Renal cortical epithelial cell (primary cell): ENCODE measurements at regions not wholly inside any gene's neighbourhood (a gene's known extent, or its start where the extent isn't known, plus 50 kb on each side); places are given as distances from the start of the nearest gene placed in this dataset.
"Not testable (repeated sequence)": the region's sequence is repeated elsewhere in the genome, so short reads cannot be mapped to it uniquely, and the experiment has no call there.

Experiments
- DNase-seq: peaks from one replicate; pipeline ENCODE4 v3.0.0-alpha.2; 2011; ENCODE audit warnings: low read depth

DNA sequence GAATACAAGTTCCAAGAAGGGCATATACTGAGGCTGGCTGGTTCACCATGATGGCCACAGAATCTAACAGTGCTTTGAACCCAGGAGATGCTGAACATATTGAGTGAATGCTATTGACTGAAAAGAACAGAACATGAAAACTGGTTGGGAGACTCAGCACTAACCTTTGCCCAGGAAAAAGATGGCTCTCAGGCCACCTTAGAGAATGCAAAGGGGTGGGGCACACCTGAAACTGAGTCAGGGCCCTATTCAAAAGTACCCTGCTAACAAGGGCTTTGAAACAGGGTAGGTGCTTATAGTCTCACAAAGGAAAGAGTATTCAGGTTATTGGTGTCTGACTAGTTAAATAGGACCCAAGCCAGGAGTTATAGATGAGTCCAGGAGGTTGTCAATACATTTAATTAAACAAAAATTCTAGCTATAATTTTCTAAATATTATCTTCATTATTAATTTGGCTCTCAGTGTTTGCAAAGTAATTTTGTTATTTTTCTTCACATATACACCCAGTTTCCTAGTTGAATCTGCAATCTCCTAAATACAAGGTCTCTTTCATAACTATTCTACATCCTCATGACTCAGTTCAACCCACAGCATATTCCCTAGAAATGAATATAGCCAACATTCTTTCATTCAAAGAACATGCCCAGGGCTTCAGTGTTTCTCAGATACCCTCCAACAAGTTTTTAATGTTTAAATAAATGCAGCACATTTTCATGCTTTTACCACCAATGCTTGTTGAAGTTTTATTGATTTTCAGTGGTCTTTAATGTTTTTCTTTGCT, 144.2 kb upstream of the RAPGEF2 start:
- no peak for DNase-seq

DNA sequence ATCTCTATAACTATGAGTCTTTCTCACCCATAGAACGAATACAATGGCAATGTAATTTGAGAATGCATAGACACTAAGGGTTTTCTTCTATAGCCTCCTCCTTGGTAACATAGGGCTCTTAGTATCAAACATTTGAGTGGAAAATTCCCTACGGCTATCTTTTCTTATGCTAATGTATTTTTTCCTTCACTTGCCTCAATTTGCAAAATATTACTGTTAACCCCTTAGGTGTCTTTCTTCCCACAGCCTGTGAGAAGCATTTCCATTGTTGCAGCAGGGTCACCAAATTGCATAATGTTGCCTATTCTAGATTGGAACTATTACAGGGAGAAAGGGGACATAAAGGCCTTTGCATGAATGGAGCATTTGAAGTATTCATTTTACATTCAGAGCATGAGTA, 140.5 kb upstream of the RAPGEF2 start:
- no peak for DNase-seq

DNA sequence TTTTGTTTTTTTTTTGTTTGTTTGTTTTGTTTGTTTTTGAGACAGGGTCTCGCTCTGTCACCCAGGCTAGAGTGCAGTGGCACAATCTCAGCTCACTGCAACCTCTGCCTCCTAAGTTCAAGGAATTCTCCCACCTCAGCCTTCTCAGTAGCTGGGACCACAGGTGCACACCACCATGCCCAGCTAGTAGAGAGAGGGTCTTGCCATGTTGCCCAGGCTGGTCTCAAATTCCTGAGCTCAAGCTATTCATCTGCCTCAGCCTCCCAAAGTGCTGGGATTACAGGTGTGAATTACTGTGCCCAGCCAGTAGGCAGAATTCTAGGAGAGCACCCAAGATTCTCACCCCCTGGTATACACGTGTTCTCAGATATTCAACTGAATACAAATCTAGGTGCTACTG, 139.6 kb upstream of the RAPGEF2 start:
- DNase-seq, result not testable (repeated sequence)

DNA sequence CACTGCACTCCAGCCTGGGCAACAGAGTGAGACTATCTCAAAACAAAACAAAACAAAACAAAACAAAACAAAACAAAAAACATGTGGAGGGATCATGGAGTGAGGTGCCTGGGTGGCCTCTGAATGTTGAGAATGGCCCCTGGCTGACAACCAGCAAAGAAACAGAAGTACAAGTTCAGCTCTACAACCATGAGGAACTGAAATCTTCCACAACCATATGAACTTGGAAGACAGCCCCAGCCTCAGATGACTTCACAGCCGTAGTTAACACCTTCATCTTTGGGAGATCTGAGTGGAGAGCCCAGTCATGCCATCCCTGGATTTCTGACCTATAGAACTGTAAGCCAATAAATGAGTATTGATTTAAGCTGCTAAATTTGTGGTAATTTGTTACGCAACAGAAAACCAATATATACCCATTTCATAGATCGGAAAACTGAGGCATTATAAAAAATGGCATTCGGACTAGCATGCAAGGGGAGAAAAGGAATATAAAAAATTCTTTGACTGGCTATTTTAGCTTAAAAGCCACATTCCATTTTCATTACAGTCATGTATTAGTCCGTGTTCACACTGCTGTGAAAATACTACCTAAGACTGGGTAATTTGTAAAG, 138.7 kb upstream of the RAPGEF2 start:
- no peak for DNase-seq

DNA sequence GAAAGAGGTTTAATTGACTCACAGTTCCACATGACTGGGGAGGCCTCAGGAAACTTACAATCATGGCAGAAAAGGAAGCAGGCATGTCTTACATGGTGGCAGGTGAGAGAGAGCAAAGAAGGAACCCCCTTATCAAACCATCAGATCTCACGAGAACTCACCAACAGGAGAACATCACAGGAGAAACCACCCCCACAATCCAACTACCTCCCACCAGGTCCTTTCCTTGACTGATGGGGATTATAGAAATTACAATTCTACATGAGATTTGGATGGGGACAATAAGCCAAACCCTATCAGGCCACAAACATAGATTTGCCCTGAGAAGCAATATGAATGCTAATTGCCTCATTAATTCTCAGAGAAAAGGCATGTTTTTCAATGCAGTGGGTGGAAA, 138.2 kb upstream of the RAPGEF2 start:
- DNase-seq, result no peak

DNA sequence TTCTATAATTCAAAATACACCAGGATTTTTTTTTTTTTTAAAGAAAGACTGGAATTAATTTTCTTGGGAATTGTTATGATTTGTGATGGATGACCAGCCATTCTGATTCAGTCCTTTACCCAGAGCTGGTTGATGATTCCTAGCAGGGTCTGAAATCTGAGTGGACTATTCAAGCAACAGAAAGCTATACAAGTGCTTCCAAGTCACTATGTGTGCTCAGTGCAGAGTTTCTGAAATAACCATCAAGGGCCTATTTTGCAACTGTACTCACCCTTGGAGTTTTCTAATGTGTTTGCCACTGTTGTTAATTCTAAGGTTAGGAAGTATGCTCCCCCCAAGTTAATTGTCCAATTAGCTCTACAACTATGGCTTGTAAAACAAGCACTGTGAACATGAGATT, 137.7 kb upstream of the RAPGEF2 start:
- DNase-seq, result peak; percentile 44

DNA sequence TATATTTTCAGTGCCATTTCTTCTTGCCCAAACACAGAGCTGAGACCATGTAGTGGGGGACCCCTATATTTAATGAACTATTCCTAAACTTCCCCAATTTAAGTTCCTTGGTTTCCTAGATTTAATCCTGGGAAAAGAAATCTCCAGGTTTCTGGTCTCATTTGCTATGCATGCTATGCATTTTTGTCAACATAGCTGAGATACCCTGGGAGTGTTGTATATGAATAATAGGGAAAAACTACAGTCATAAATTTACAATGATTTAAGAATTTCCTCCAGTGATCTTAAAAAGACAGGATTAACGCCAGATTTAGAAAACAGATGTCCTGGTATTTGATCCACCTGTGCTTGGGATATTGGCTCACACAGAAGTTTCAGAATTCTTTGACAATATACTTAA, 136.8 kb upstream of the RAPGEF2 start:
- no peak for DNase-seq

DNA sequence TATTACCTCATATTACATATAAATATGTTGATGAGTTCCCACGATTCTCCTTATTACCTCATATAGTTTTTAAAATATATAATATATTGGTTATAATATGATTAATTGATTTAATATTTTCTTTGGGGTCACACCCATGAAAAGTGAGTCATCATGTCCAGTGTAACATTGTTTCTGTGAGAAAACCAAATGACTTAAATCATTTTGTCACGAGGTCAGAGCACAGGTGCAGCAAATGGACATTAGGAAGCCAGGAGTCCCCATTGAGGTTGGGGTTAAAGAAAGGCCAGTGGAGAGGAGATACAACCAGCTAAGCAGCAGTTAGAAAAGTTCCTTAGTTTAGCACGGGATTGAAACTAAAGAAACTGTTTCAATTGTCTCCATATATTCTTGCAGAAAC, 133.9 kb upstream of the RAPGEF2 start:
- no peak for DNase-seq

DNA sequence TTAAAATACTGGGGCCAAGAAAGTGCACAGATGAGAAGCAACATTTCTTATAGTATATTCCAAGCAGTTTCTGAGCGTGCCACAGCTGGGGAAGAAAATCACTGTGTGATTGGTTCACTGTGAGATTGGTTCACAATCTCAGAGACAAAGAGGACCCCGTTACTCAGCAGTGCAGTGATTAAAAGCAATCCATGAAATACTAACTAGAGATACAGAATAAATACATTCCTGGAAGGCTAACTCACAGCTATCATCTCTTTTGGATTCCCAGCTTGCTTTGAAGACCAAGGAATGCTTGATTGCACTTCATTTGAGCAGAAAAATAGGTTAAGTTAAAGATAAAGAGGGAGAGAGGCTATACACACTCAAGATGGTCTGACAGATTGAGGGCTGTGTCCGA, 132.1 kb upstream of the RAPGEF2 start:
- no peak for DNase-seq

DNA sequence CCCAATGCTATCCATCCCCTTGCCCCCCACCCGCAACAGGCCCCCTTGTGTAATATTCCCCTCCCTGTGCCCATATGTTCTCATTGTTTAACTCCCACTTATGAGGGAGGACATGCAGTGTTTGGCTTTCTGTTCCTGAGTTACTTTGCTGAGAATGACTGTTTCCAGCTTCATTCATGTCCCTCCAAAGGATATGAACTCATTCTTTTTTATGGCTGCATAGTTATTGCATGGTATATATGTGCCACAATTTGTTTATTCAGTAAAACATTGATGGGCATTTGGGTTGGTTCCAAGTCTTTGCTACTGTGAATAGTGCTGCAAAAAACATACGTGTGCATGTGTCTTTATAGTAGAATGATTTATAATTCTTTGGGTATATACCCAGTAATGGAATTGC, 128.4 kb upstream of the RAPGEF2 start:
- DNase-seq, result not testable (repeated sequence)

DNA sequence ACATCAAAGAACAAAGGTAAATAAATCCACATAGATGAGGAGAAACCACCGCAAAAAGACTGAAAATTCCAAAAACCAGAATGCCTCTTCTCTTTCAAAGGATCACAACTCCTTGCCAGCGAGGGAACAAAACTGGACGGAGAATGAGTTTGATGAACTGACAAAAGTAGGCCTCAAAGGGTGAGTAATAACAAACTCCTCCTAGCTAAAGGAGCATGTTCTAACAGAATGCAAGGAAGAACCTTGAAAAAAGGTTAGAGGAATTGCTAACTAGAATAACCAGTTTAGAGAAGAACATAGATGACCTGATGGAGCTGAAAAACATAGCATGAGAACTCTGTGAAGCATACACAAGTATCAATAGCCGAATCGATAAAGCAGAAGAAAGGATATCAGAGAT, 122.2 kb upstream of the RAPGEF2 start:
- not testable (repeated sequence) for DNase-seq

DNA sequence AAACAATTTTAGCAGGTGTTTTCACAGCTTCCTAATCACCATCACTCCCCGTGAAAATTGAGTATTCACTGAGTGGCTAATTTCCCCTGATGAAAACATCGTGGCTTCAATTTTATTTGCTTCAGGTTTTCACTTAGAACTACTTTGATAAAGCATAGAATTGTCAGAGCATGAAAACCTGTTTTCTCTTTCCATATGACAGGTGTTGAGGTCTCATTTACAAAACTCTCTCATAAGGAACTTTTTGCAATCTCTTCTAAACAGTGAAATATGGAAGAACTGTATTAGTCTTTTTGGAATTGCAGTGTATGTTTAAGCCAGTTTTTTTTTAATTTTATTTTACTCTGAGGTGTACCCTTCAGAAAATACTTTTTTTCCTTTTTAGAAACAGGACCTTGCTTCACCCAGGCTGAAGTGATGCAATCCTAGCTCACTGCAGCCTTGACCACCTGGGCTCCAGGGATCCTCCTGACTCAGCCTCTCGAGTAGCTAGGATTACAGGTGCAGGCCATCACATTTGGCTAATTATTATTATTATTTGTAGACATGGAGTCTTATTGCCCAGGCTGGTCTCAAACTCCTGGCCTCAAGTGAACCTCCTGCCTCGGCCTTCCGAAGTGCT, 111.2 kb upstream of the RAPGEF2 start:
- no peak for DNase-seq

DNA sequence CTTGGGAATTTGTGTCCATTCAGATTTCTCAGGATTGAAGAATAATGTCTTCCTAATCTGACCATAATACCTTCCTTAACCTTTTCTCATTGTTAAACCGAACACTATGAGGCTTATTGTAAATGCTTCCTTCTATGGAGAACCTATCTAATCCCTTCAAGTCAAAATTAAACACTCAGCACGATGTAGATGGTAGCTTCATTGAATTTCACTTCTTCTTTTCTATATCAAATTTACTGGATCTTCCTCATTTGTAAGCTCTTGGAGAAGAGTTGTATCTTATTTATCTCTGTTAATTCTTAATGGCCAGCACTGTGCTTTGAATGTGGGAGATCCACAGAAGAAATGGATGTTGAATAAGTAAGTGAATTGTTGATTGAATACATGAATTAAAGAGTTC, 109.0 kb upstream of the RAPGEF2 start:
- no peak for DNase-seq

DNA sequence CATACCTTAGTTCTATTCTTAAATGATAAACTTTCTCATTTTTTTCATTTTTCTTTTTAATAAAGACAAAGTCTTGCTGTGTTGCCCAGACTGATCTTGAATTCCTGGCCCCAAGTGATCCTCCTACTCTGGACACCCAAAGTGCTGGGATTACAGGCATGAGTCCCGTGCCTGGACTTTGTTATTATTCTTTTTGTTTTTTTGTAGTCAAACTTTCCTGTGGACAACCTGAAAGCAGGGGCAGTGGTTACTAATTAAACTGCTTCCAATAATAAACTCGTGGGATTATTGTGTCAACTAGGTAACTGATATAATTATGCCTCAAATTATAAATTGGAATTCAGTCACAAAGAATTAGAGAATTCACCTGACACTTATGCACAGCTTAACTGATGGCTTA, 107.8 kb upstream of the RAPGEF2 start:
- peak; percentile 52 for DNase-seq

DNA sequence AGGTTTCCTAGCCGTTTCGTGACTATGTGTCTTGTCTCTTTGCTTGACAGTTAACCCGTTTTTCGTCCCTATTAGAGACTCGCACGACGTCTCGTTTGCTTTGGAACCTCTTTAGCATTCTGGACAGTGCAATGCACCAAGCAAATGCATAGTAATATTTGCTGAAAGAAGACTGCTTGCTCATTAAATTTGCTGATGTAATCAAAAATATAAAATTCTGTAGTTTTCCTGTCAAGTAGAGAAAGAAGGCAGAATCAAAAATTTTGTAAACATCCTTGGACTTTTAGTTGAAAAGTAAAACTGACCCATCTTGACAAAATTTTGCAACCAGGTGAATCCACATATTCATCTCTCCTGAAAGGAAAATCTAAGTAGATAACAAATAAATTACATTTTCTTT, 106.9 kb upstream of the RAPGEF2 start:
- no peak for DNase-seq

DNA sequence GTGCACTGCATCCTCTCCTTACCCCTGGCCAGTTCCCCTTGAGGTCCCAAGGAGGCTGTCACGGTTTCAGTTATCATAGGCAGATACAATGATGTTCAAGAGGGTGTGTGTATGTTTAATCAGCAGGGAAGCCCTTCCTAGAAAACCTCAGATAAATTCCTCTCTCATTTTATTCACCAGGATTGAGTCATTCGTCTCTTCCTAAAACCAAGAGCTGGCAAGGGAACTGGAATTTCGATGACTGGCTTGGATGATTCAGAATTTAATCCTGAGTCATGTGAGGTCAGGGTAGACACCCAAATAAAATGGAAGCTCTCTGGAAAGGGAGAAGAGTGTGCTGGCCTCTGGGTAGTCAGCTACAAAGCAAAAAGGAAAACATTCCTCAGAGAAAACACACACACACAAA, 106.2 kb upstream of the RAPGEF2 start:
- peak; percentile 98 for DNase-seq

DNA sequence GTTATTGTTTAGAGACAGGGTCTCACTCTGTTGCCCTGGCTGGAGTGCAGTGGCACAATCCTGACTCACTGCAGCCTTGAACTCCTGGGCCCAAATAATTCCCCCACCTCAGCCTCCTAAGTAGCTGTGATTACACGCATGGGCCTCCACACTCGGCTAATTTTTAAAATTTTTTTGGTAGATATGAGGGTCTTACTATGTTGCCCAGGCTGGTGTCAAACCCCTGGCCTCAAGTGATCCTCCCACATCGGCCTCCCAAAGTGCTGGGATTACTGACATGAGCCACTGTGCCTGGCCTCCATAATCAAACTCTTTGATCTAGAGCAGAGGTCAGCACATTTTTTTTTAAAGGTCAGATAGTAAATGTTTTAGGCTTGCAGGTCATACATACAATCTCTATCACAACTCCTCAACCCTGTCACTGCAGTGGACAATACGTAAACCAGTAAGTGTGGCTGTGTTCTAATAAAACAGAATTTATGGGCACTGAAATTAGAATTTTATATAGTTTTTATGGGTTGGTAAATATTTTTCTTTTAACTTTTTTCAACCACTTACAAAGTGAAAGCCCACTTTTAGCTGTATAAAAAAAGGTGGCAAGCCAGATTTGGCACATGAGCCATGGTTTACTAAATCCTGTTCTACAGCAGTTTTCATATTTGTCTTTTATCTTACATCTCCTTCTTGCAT, 105.1 kb upstream of the RAPGEF2 start:
- DNase-seq, result no peak

DNA sequence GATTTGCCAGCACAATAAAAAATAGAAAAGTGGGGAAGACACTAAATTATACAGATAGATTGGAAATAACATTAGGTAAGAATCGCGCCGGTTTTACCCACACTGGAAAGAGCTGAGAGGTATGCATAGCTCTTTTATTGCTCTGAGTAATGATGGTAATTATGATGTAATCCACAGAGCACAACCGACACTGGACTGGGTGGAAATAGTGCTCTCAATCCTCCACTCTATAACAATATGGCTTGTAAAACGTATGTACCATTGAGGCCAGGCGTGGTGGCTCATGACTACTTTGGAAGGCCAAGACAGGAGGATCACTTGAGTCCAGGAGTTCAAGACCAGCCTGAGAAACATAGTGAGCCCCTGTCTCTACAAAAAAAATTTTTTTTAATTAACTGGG, 104.3 kb upstream of the RAPGEF2 start:
- peak; percentile 59 for DNase-seq

DNA sequence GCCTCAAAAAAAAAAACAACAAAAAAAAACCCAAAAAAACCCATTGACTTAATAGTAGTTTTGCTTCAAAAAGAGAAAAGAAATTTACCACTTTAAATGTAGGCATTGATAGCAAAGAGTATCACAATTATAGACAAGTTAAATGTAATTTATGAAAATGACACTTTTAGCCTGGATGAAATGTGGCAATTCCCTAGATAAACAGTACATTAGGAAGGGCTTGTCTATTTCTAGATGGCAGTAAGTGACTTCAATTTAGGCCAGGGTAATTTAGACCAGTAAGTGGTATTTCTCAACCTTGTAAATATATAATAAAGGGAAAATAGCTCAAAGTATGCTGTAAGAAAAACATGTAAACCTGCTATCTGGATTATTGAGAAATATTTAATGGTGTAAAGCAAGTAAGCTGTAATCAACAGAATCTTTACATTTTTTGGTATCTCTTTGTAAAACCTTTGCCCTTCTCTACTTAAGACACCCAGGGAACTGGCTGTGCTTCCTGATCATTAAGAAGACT, 103.7 kb upstream of the RAPGEF2 start:
- no peak for DNase-seq

DNA sequence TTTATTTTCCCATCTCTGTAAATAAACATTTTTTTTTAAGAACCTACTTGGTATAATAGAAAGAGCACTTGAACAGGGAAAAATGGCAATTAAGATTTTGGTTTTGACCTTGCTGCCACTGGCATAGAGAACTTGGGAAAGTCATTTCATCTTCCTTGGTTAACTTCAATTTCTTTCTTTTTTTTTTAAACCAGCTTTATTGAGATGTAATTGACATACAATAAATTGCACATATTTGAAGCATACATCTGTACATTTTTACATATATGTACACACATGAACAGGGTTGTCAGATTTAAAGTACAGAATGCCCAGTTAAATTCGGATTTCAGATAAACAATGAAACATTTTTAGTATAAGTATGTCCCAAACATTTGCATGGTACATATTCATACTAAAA, 103.0 kb upstream of the RAPGEF2 start:
- no peak for DNase-seq

DNA sequence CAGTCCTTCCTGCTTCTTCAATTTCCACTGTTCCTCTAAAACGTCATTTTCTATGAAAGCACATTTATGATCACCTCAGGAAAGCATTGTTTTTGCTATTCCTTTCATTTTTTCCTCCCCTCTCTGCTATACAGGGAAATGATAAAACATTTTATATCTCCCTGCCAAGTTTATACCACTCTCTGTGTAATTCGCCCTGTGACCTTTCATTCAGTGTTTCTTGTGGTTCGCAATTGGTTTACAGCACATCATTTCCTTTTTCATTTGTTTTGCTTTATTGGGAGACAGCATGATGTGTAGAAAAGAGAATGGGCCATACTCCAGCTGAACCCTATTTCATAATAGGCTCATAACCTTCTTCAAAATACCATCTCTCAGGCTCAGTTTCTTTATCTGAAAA, 99.9 kb upstream of the RAPGEF2 start:
- peak; percentile 54 for DNase-seq

DNA sequence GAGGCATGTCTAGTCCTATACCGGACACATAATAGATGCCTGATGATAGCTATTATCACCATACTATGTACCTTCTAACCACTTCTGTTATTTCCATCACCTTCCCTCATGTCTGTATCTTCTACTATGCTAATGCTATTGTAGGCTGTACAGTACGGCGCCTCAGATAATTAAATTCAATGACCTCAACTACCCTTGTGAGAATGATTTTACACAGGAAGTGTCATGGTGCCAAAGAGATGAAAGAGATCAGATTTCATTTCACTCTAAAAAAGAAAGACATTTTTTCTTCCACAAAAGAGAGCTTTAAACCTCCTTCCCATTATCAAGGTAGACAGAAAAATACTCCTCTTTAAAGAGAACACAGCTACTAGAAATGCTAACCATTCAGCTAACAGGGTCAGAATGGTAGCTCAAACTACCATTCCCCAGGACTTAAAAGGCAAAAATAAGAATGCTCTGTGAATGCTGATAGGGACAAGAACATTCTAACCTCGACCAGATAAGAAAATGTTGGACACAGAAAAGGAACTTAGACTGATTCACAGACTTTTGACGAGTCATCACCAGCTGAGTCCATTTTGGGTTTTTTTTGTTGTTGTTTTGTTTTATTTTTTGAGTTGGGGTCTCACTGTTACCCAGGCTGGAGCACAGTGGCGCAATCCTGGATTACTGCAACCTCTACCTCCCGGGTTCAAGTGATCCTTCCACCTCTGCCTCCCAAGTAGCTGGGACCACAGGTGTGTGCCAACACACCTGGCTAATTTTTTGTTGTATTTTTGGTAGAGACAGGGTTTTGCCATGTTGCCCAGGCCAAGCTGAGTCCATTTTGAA, 99.2 kb upstream of the RAPGEF2 start:
- DNase-seq, result peak; percentile 43
